ENCODE measurements at regions not wholly inside any gene's neighbourhood (a gene's known extent, or its start where the extent isn't known, plus 50 kb on each side); places are given as distances from the start of the nearest gene placed in this dataset.
"Not testable (repeated sequence)": the region's sequence is repeated elsewhere in the genome, so short reads cannot be mapped to it uniquely, and the experiment has no call there.

- DNase-seq (ENCODE audit: low read depth in 2 of 2) = not testable (repeated sequence)
Observed at GRCh38 chr9:72433616-72434267, 68.7 kb upstream of the ZFAND5 start.

GRCh38 chr9:72431036-72431435, 66.0 kb upstream of the ZFAND5 start:
- DNase-seq (ENCODE audit: low read depth in 2 of 2) = no peak

GRCh38 chr9:72428329-72428728, 63.3 kb upstream of the ZFAND5 start:
- no peak for DNase-seq (ENCODE audit: low read depth in 2 of 2)

- no peak for DNase-seq (ENCODE audit: low read depth in 2 of 2)
Observed at GRCh38 chr9:72427801-72428200, 62.8 kb upstream of the ZFAND5 start.

- DNase-seq (ENCODE audit: low read depth in 2 of 2) = no peak
Observed at GRCh38 chr9:72424131-72424530, 59.1 kb upstream of the ZFAND5 start.

GRCh38 chr9:72422214-72422613, 57.2 kb upstream of the ZFAND5 start:
- no peak for DNase-seq (ENCODE audit: low read depth in 2 of 2)

GRCh38 chr9:72420783-72421182, 55.8 kb upstream of the ZFAND5 start:
- DNase-seq (ENCODE audit: low read depth in 2 of 2) = no peak

GRCh38 chr9:72415948-72416347, 50.9 kb upstream of the ZFAND5 start:
- no peak for DNase-seq (ENCODE audit: low read depth in 2 of 2)

- DNase-seq (ENCODE audit: low read depth in 2 of 2) = no peak
Observed at GRCh38 chr9:72415163-72415562, 50.2 kb upstream of the ZFAND5 start.

Data from dermis microvascular lymphatic vessel endothelial cell (primary cell).